NCI-H460 (cell line): ENCODE measurements at regions not wholly inside any gene's neighbourhood (a gene's known extent, or its start where the extent isn't known, plus 50 kb on each side); places are given as distances from the start of the nearest gene placed in this dataset.

Experiments
- DNase-seq: peaks from one replicate; pipeline ENCODE4 v3.0.0-alpha.2; 2016; ENCODE audit warnings: low read depth; ENCODE audit errors: extremely low read depth

- no peak for DNase-seq
Observed at GRCh38 chr12:30829876-30830275, 75.1 kb upstream of the CAPRIN2 start.

GRCh38 chr12:30828686-30829085 lies 73.9 kb upstream of the CAPRIN2 start:
- no peak for DNase-seq

GRCh38 chr12:30827101-30828066 lies 72.6 kb upstream of the CAPRIN2 start:
- DNase-seq, result no peak

GRCh38 chr12:30826276-30826675 lies 71.5 kb upstream of the CAPRIN2 start:
- no peak for DNase-seq

- DNase-seq, result no peak
Observed at GRCh38 chr12:30825341-30825740, 70.6 kb upstream of the CAPRIN2 start.

- no peak for DNase-seq
Observed at GRCh38 chr12:30824311-30824710, 69.6 kb upstream of the CAPRIN2 start.

GRCh38 chr12:30823764-30824163 lies 69.0 kb upstream of the CAPRIN2 start:
- DNase-seq, result no peak

GRCh38 chr12:30823156-30823699 lies 68.5 kb upstream of the CAPRIN2 start:
- no peak for DNase-seq

GRCh38 chr12:30822385-30823155 lies 67.8 kb upstream of the CAPRIN2 start:
- no peak for DNase-seq

GRCh38 chr12:30820406-30820946 lies 65.7 kb upstream of the CAPRIN2 start:
- DNase-seq, result no peak

- no peak for DNase-seq
Observed at GRCh38 chr12:30818562-30818961, 63.8 kb upstream of the CAPRIN2 start.

GRCh38 chr12:30816742-30817465 lies 62.2 kb upstream of the CAPRIN2 start:
- DNase-seq, result no peak

- DNase-seq, result no peak
Observed at GRCh38 chr12:30814295-30814655, 59.5 kb upstream of the CAPRIN2 start.

- DNase-seq, result no peak
Observed at GRCh38 chr12:30813525-30814294, 59.0 kb upstream of the CAPRIN2 start.

GRCh38 chr12:30811966-30812365 lies 57.2 kb upstream of the CAPRIN2 start:
- no peak for DNase-seq

GRCh38 chr12:30810918-30811317 lies 56.2 kb upstream of the CAPRIN2 start:
- no peak for DNase-seq

- DNase-seq, result no peak
Observed at GRCh38 chr12:30807695-30808034, 52.9 kb upstream of the CAPRIN2 start.

GRCh38 chr12:30806989-30807694 lies 52.4 kb upstream of the CAPRIN2 start:
- DNase-seq, result peak; percentile 50

- DNase-seq, result no peak
Observed at GRCh38 chr12:30805959-30806358, 51.2 kb upstream of the CAPRIN2 start.
